Immature natural killer cell (primary cell): ENCODE measurements at regions not wholly inside any gene's neighbourhood (a gene's known extent, or its start where the extent isn't known, plus 50 kb on each side); places are given as distances from the start of the nearest gene placed in this dataset.
"Not testable (repeated sequence)": the region's sequence is repeated elsewhere in the genome, so short reads cannot be mapped to it uniquely, and the experiment has no call there.

ENCODE experiments used
- DNase-seq, 3 donors: peaks; one replicate each; pipeline ENCODE4 v3.0.0; 2022; ENCODE audit warnings: mixed read lengths in 1 of 3
- H3K27ac Mint-ChIP-seq, 6 donors: one replicate each; pipeline ENCODE4 v1.8.0; 2020; ENCODE audit warnings: mixed read lengths in 6 of 6, mild to moderate bottlenecking in 5 of 6, inconsistent platforms in 4 of 6, moderate library complexity in 3 of 6
- H3K27me3 Mint-ChIP-seq, 3 donors: one replicate each; pipeline ENCODE4 v1.8.0; 2020 to 2021; ENCODE audit warnings: low read depth in 3 of 3, mild to moderate bottlenecking in 3 of 3, mixed read lengths in 3 of 3, moderate library complexity in 3 of 3, inconsistent platforms in 1 of 3
- H3K36me3 Mint-ChIP-seq, 3 donors: one replicate each; pipeline ENCODE4 v1.8.0; 2020; ENCODE audit warnings: mixed read lengths in 3 of 3, inconsistent platforms in 2 of 3, mild to moderate bottlenecking in 2 of 3
- H3K4me1 Mint-ChIP-seq, 2 donors: one replicate each; pipeline ENCODE4 v1.8.0; 2020; ENCODE audit warnings: inconsistent platforms in 2 of 2, mild to moderate bottlenecking in 2 of 2, mixed read lengths in 2 of 2, moderate library complexity in 1 of 2
- H3K4me3 Mint-ChIP-seq, 5 donors: one replicate each; pipeline ENCODE4 v1.8.0; 2020; ENCODE audit warnings: mild to moderate bottlenecking in 5 of 5, mixed read lengths in 5 of 5, inconsistent platforms in 3 of 5, moderate library complexity in 3 of 5
- H3K9me3 Mint-ChIP-seq, 6 donors: one replicate each; pipeline ENCODE4 v1.8.0; 2020; ENCODE audit warnings: mild to moderate bottlenecking in 6 of 6, mixed read lengths in 6 of 6, inconsistent platforms in 4 of 6, moderate library complexity in 3 of 6

DNA sequence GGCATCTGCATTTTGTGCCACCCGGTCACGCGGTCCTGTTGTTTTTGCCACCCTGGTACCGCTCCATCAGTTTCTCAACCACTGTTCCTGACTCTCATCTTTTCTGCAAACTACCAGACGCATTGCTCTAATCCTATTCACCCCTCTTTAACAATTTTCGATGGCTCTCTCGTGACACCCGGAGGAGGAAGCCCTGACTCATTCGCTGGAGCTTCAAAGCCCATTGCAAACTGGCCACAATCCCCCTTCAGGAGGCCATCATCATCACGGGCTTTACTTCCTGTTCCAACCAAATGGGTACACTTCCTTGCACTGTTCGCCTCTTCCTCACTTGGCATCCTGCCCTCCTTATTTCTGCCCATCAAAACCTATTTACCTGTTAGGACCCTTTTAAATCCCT is 155.3 kb downstream of the RGS9 start:
- peaks cover 2 to 8% (median 7%) of the 10 kb centered on the region in 3 donors for H3K27me3 Mint-ChIP-seq
- H3K4me1 Mint-ChIP-seq, result no peaks in the 10 kb centered on the region
- no peak overlapping the region for H3K27ac Mint-ChIP-seq
- DNase-seq, result no peak
- H3K9me3 Mint-ChIP-seq, result peaks cover 0 to 2% (median 0%) of the 10 kb centered on the region in 6 donors
- no peak overlapping the region for H3K4me3 Mint-ChIP-seq
- H3K36me3 Mint-ChIP-seq, result no peaks in the 10 kb centered on the region

DNA sequence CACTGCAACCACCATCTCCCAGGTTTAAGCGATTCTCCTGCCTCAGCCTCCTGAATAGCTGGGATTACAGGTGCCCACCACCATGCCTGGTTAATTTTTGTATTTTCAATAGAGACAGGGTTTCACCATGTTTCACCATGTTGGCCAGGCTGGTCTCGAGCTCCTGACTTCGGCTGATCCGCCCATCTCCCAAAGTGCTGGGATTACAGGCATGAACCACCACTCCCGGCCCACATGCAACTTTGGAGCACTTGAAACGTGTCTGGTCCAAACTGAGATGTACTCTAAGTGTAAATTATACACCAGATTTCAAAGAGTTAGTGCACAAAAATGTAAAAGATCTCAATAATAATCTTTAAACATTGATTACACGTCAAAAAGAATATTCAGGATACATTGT is 154.1 kb downstream of the RGS9 start:
- not testable (repeated sequence) for H3K4me1 Mint-ChIP-seq, H3K27me3 Mint-ChIP-seq, H3K4me3 Mint-ChIP-seq, H3K36me3 Mint-ChIP-seq, DNase-seq, H3K27ac Mint-ChIP-seq, H3K9me3 Mint-ChIP-seq

DNA sequence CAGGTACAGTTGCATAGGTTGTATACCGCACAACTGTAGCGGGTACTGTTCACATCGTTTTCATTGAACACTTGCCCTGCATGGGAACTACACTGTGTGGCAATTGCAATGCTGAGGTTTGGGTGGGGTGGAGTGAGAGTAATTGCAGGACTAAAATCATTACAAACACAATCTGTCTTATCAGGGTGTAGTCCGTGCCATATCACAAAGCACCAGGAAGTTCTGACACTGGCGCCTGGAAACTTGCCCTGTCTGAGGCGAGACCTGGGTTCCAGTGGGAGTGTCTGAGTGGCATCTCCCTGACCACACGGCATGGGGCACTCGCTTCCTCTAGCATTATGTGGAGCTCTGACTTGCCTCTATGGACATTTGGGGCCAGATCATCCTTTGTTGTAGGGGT is 153.4 kb downstream of the RGS9 start:
- H3K4me1 Mint-ChIP-seq, result no peaks in the 10 kb centered on the region
- peaks cover 2 to 8% (median 7%) of the 10 kb centered on the region in 3 donors for H3K27me3 Mint-ChIP-seq
- no peaks in the 10 kb centered on the region for H3K36me3 Mint-ChIP-seq
- H3K4me3 Mint-ChIP-seq, result no peak overlapping the region
- H3K27ac Mint-ChIP-seq, result no peak overlapping the region
- peaks cover 0 to 2% (median 0%) of the 10 kb centered on the region in 6 donors for H3K9me3 Mint-ChIP-seq
- no peak for DNase-seq

- no peak overlapping the region for H3K4me3 Mint-ChIP-seq
- peaks cover 0 to 2% (median 0%) of the 10 kb centered on the region in 6 donors for H3K9me3 Mint-ChIP-seq
- no peaks in the 10 kb centered on the region for H3K4me1 Mint-ChIP-seq
- H3K36me3 Mint-ChIP-seq, result no peaks in the 10 kb centered on the region
- DNase-seq, result no peak
- H3K27ac Mint-ChIP-seq, result peak overlapping the region in 1 of 6 donors; percentile 75
- H3K27me3 Mint-ChIP-seq, result peaks cover 2 to 8% (median 7%) of the 10 kb centered on the region in 3 donors
Observed at GRCh38 chr17:65290056-65290455, 152.9 kb downstream of the RGS9 start.

- Mint-ChIP-seq H3K27ac (no peak overlapping the region), H3K9me3 (peaks cover 0 to 2% (median 0%) of the 10 kb centered on the region in 6 donors), H3K4me1 (no peaks in the 10 kb centered on the region), H3K4me3 (no peak overlapping the region), H3K27me3 (peaks cover 3 to 7% (median 4%) of the 10 kb centered on the region in 3 donors), H3K36me3 (no peaks in the 10 kb centered on the region)
- no peak for DNase-seq
Observed at GRCh38 chr17:65287040-65287439, 149.9 kb downstream of the RGS9 start.

GRCh38 chr17:65283704-65284103 is 146.5 kb downstream of the RGS9 start:
- H3K27ac Mint-ChIP-seq, result no peak overlapping the region
- no peak for DNase-seq
- H3K4me3 Mint-ChIP-seq, result no peak overlapping the region
- no peaks in the 10 kb centered on the region for H3K4me1 Mint-ChIP-seq
- peaks cover 4 to 7% (median 6%) of the 10 kb centered on the region in 3 donors for H3K27me3 Mint-ChIP-seq
- H3K36me3 Mint-ChIP-seq, result no peaks in the 10 kb centered on the region
- peaks cover 0 to 2% (median 0%) of the 10 kb centered on the region in 6 donors for H3K9me3 Mint-ChIP-seq

- H3K4me1 Mint-ChIP-seq, result peaks cover 8 to 11% of the 10 kb centered on the region in 2 donors
- DNase-seq, result no peak
- no peaks in the 10 kb centered on the region for H3K9me3 Mint-ChIP-seq
- peaks cover 0 to 8% (median 2%) of the 10 kb centered on the region in 3 donors for H3K27me3 Mint-ChIP-seq
- H3K36me3 Mint-ChIP-seq, result no peaks in the 10 kb centered on the region
- H3K4me3 Mint-ChIP-seq, result no peak overlapping the region
- H3K27ac Mint-ChIP-seq, result no peak overlapping the region
Observed at GRCh38 chr17:65279456-65279855, 142.3 kb downstream of the RGS9 start.

GRCh38 chr17:65278820-65279184 is 141.6 kb downstream of the RGS9 start:
- H3K4me3 Mint-ChIP-seq, result no peak overlapping the region
- DNase-seq, result no peak
- H3K36me3 Mint-ChIP-seq, result no peaks in the 10 kb centered on the region
- H3K9me3 Mint-ChIP-seq, result no peaks in the 10 kb centered on the region
- H3K27ac Mint-ChIP-seq, result no peak overlapping the region
- peaks cover 0 to 12% (median 2%) of the 10 kb centered on the region in 3 donors for H3K27me3 Mint-ChIP-seq
- peaks cover 8 to 11% of the 10 kb centered on the region in 2 donors for H3K4me1 Mint-ChIP-seq

DNA sequence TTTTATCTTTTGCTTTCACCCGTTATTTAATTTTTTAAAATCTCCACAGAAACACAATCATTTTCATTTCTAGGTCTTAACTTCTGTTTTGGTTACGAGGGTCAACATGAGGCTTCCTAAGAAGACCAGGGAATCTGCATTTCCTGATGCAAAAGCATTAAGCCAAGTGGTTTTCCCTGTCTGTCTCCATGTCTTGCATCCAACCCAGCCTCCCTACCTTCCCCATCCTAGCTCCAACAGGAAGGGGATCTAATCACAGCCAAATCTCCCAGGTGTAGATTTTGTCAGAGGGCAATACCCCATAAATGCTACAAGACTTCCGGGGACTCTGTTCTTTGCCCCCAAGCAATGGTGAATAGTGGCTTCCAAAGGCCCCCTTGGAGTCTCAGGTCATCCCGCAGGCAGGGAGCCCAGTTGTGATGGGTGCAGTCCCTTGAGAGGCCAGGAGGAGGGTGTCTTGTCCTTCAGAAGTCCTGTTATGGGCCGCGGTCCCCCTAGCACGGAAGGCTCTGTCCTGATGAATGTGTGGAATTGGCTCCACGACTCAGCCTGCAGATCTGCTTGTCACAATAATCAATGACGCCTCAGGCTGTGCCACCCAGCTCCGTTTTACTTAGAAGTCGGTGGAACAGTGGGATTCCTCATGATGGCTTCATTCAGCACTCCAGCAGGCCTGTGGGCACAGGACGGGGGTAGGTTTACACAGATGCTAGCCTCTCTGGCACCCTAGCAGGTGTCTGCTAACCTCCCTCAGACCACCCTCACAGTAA is 141.1 kb downstream of the RGS9 start:
- Mint-ChIP-seq H3K27me3 (peaks cover 0 to 12% (median under 1%) of the 10 kb centered on the region in 3 donors), H3K27ac (no peak overlapping the region), H3K9me3 (no peaks in the 10 kb centered on the region), H3K36me3 (no peaks in the 10 kb centered on the region), H3K4me1 (peaks cover 8 to 11% of the 10 kb centered on the region in 2 donors), H3K4me3 (no peak overlapping the region)
- peak in 2 of 3 donors; percentile 3 to 5 for DNase-seq

DNA sequence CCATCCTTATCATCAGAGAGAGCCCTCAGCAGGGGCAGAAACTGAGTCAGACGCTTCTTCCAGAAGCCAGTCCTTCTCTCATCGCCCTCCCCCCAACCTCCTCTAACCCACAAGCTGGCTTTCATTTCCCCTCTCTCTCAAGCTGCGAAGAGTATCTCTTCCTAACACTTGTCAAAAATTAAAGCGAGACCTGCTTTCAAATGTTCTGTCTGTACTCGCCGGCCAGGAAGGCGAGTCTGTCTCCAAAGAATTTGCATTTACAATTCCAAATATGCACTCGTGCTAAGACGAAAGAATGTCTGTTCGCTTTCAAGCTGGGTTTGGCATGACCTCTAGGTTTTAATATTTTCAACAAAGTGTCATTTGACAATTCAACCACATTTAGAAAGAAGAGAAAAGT is 140.4 kb downstream of the RGS9 start:
- Mint-ChIP-seq H3K4me1 (peaks cover 8 to 11% of the 10 kb centered on the region in 2 donors), H3K27me3 (peaks cover 0 to 14% (median 2%) of the 10 kb centered on the region in 3 donors), H3K36me3 (no peaks in the 10 kb centered on the region), H3K9me3 (no peaks in the 10 kb centered on the region), H3K27ac (no peak overlapping the region), H3K4me3 (no peak overlapping the region)
- no peak for DNase-seq
